ENCODE measurements at regions not wholly inside any gene's neighbourhood (a gene's known extent, or its start where the extent isn't known, plus 50 kb on each side); places are given as distances from the start of the nearest gene placed in this dataset.
A peak's percentile ranks its signal among the peaks of the same experiment; 100 is the strongest.

GRCh38 chr10:21171936-21172541, 274.9 kb upstream of the NEBL start:
- H3K36me3 ChIP-seq (ENCODE audit: insufficient read depth, low read length): no peaks in the 10 kb centered on the region
- H3K9me3 ChIP-seq (replicated peaks; ENCODE audit: low read length): no peaks in the 10 kb centered on the region
- peaks cover 9% of the 10 kb centered on the region for H3K4me1 ChIP-seq (ENCODE audit: control insufficient read depth, insufficient read depth, low read length)
- no peaks in the 10 kb centered on the region for H3K27me3 ChIP-seq (ENCODE audit: control insufficient read depth, insufficient read depth, low read length)
- no peak overlapping the region for H3K9ac ChIP-seq (ENCODE audit: low read depth, low read length)
- H3K4me3 ChIP-seq (ENCODE audit: low read length): no peak overlapping the region
- H3K4me2 ChIP-seq (ENCODE audit: low read length): peak overlapping the region; percentile 94

- no peaks in the 10 kb centered on the region for H3K36me3 ChIP-seq (ENCODE audit: insufficient read depth, low read length)
- no peak overlapping the region for H3K4me3 ChIP-seq (ENCODE audit: low read length)
- no peak overlapping the region for H3K9ac ChIP-seq (ENCODE audit: low read depth, low read length)
- no peak overlapping the region for H3K4me2 ChIP-seq (ENCODE audit: low read length)
- H3K4me1 ChIP-seq (ENCODE audit: control insufficient read depth, insufficient read depth, low read length): peaks cover 9% of the 10 kb centered on the region
- no peaks in the 10 kb centered on the region for H3K9me3 ChIP-seq (replicated peaks; ENCODE audit: low read length)
- H3K27me3 ChIP-seq (ENCODE audit: control insufficient read depth, insufficient read depth, low read length): no peaks in the 10 kb centered on the region
Measured at GRCh38 chr10:21171197-21171935, 274.3 kb upstream of the NEBL start.

GRCh38 chr10:21170216-21170615, 273.1 kb upstream of the NEBL start:
- Histone ChIP-seq H3K9ac (ENCODE audit: low read depth, low read length) (no peak overlapping the region), H3K36me3 (ENCODE audit: insufficient read depth, low read length) (no peaks in the 10 kb centered on the region), H3K4me3 (ENCODE audit: low read length) (no peak overlapping the region), H3K4me2 (ENCODE audit: low read length) (no peak overlapping the region), H3K27me3 (ENCODE audit: control insufficient read depth, insufficient read depth, low read length) (no peaks in the 10 kb centered on the region), H3K4me1 (ENCODE audit: control insufficient read depth, insufficient read depth, low read length) (peaks cover 9% of the 10 kb centered on the region), H3K9me3 (replicated peaks; ENCODE audit: low read length) (no peaks in the 10 kb centered on the region)

- no peak overlapping the region for H3K9ac ChIP-seq (ENCODE audit: low read depth, low read length)
- no peaks in the 10 kb centered on the region for H3K9me3 ChIP-seq (replicated peaks; ENCODE audit: low read length)
- no peak overlapping the region for H3K4me2 ChIP-seq (ENCODE audit: low read length)
- H3K4me3 ChIP-seq (ENCODE audit: low read length): no peak overlapping the region
- H3K4me1 ChIP-seq (ENCODE audit: control insufficient read depth, insufficient read depth, low read length): peaks cover 5% of the 10 kb centered on the region
- H3K36me3 ChIP-seq (ENCODE audit: insufficient read depth, low read length): no peaks in the 10 kb centered on the region
- no peaks in the 10 kb centered on the region for H3K27me3 ChIP-seq (ENCODE audit: control insufficient read depth, insufficient read depth, low read length)
Measured at GRCh38 chr10:21169271-21169670, 272.2 kb upstream of the NEBL start.

GRCh38 chr10:21167288-21168010, 270.3 kb upstream of the NEBL start:
- Histone ChIP-seq H3K27me3 (ENCODE audit: control insufficient read depth, insufficient read depth, low read length) (no peaks in the 10 kb centered on the region), H3K4me1 (ENCODE audit: control insufficient read depth, insufficient read depth, low read length) (no peaks in the 10 kb centered on the region), H3K9me3 (replicated peaks; ENCODE audit: low read length) (no peaks in the 10 kb centered on the region), H3K36me3 (ENCODE audit: insufficient read depth, low read length) (no peaks in the 10 kb centered on the region), H3K9ac (ENCODE audit: low read depth, low read length) (no peak overlapping the region), H3K4me3 (ENCODE audit: low read length) (no peak overlapping the region), H3K4me2 (ENCODE audit: low read length) (no peak overlapping the region)

- H3K27me3 ChIP-seq (ENCODE audit: control insufficient read depth, insufficient read depth, low read length): no peaks in the 10 kb centered on the region
- H3K4me3 ChIP-seq (ENCODE audit: low read length): no peak overlapping the region
Measured at GRCh38 chr10:21166557-21167287, 269.6 kb upstream of the NEBL start.

GRCh38 chr10:21165489-21165888, 268.4 kb upstream of the NEBL start:
- Histone ChIP-seq H3K9me3 (replicated peaks; ENCODE audit: low read length) (no peaks in the 10 kb centered on the region), H3K36me3 (ENCODE audit: insufficient read depth, low read length) (no peaks in the 10 kb centered on the region), H3K27me3 (ENCODE audit: control insufficient read depth, insufficient read depth, low read length) (no peaks in the 10 kb centered on the region), H3K9ac (ENCODE audit: low read depth, low read length) (no peak overlapping the region), H3K4me1 (ENCODE audit: control insufficient read depth, insufficient read depth, low read length) (no peaks in the 10 kb centered on the region), H3K4me3 (ENCODE audit: low read length) (no peak overlapping the region), H3K4me2 (ENCODE audit: low read length) (no peak overlapping the region)

More at GRCh38 chr10:21166557-21167287, 269.6 kb upstream of the NEBL start:
- Histone ChIP-seq H3K4me2 (ENCODE audit: low read length) (no peak overlapping the region), H3K4me1 (ENCODE audit: control insufficient read depth, insufficient read depth, low read length) (no peaks in the 10 kb centered on the region), H3K36me3 (ENCODE audit: insufficient read depth, low read length) (no peaks in the 10 kb centered on the region), H3K9ac (ENCODE audit: low read depth, low read length) (no peak overlapping the region), H3K9me3 (replicated peaks; ENCODE audit: low read length) (no peaks in the 10 kb centered on the region)

GRCh38 chr10:21164687-21165086, 267.6 kb upstream of the NEBL start:
- H3K4me1 ChIP-seq (ENCODE audit: control insufficient read depth, insufficient read depth, low read length): no peaks in the 10 kb centered on the region
- H3K36me3 ChIP-seq (ENCODE audit: insufficient read depth, low read length): no peaks in the 10 kb centered on the region
- no peaks in the 10 kb centered on the region for H3K27me3 ChIP-seq (ENCODE audit: control insufficient read depth, insufficient read depth, low read length)
- no peaks in the 10 kb centered on the region for H3K9me3 ChIP-seq (replicated peaks; ENCODE audit: low read length)
- H3K4me3 ChIP-seq (ENCODE audit: low read length): no peak overlapping the region
- H3K4me2 ChIP-seq (ENCODE audit: low read length): no peak overlapping the region
- no peak overlapping the region for H3K9ac ChIP-seq (ENCODE audit: low read depth, low read length)

GRCh38 chr10:21162948-21163347, 265.8 kb upstream of the NEBL start:
- H3K9me3 ChIP-seq (replicated peaks; ENCODE audit: low read length): no peaks in the 10 kb centered on the region
- no peak overlapping the region for H3K9ac ChIP-seq (ENCODE audit: low read depth, low read length)
- no peaks in the 10 kb centered on the region for H3K4me1 ChIP-seq (ENCODE audit: control insufficient read depth, insufficient read depth, low read length)
- no peaks in the 10 kb centered on the region for H3K27me3 ChIP-seq (ENCODE audit: control insufficient read depth, insufficient read depth, low read length)
- no peak overlapping the region for H3K4me3 ChIP-seq (ENCODE audit: low read length)
- no peaks in the 10 kb centered on the region for H3K36me3 ChIP-seq (ENCODE audit: insufficient read depth, low read length)
- H3K4me2 ChIP-seq (ENCODE audit: low read length): no peak overlapping the region

GRCh38 chr10:21161647-21162046, 264.5 kb upstream of the NEBL start:
- Histone ChIP-seq H3K9ac (ENCODE audit: low read depth, low read length) (no peak overlapping the region), H3K36me3 (ENCODE audit: insufficient read depth, low read length) (no peaks in the 10 kb centered on the region), H3K9me3 (replicated peaks; ENCODE audit: low read length) (no peaks in the 10 kb centered on the region), H3K4me3 (ENCODE audit: low read length) (no peak overlapping the region), H3K4me2 (ENCODE audit: low read length) (no peak overlapping the region), H3K27me3 (ENCODE audit: control insufficient read depth, insufficient read depth, low read length) (no peaks in the 10 kb centered on the region), H3K4me1 (ENCODE audit: control insufficient read depth, insufficient read depth, low read length) (no peaks in the 10 kb centered on the region)

GRCh38 chr10:21161090-21161625, 264.0 kb upstream of the NEBL start:
- Histone ChIP-seq H3K4me3 (ENCODE audit: low read length) (no peak overlapping the region), H3K27me3 (ENCODE audit: control insufficient read depth, insufficient read depth, low read length) (no peaks in the 10 kb centered on the region), H3K9ac (ENCODE audit: low read depth, low read length) (no peak overlapping the region)

More at GRCh38 chr10:21161090-21161625, 264.0 kb upstream of the NEBL start:
- no peaks in the 10 kb centered on the region for H3K36me3 ChIP-seq (ENCODE audit: insufficient read depth, low read length)
- H3K4me2 ChIP-seq (ENCODE audit: low read length): no peak overlapping the region
- no peaks in the 10 kb centered on the region for H3K9me3 ChIP-seq (replicated peaks; ENCODE audit: low read length)
- no peaks in the 10 kb centered on the region for H3K4me1 ChIP-seq (ENCODE audit: control insufficient read depth, insufficient read depth, low read length)
